Adrenal gland (tissue), 5 donors: ENCODE measurements at regions not wholly inside any gene's neighbourhood (a gene's known extent, or its start where the extent isn't known, plus 50 kb on each side); places are given as distances from the start of the nearest gene placed in this dataset.
"Not testable (repeated sequence)": the region's sequence is repeated elsewhere in the genome, so short reads cannot be mapped to it uniquely, and the experiment has no call there.

Source experiments
- CTCF ChIP-seq, 6 experiments: fragments of 450-650 bp in 4 of 6; fragments of 200-600 bp in 2 of 6; sonication (generic) in 1 of 6; IDR thresholded peaks; 1 replicate in 5 of 6; 2 replicates in 1 of 6; pipeline versions ENCODE4 v1.5.1 to v1.8.0; 2016 to 2021; ENCODE audit warnings: antibody characterized with exemption in 6 of 6, mild to moderate bottlenecking in 2 of 6, moderate library complexity in 1 of 6
- POLR2A ChIP-seq, 2 donors: fragments of 450-650 bp; IDR thresholded peaks; one replicate each; pipeline ENCODE4 v1.6.1; 2017; ENCODE audit warnings: antibody characterized with exemption in 2 of 2, mild to moderate bottlenecking in 2 of 2, moderate library complexity in 1 of 2
- donor health status: DM: no; HTN: no; CAD: no.

GRCh38 chr21:20502915-20503314 lies 495.3 kb upstream of the NCAM2 start:
- not testable (repeated sequence) for TF ChIP-seq POLR2A, CTCF (IDR thresholded peaks at IDR 0.05)
